B cell (primary cell): ENCODE measurements at regions not wholly inside any gene's neighbourhood (a gene's known extent, or its start where the extent isn't known, plus 50 kb on each side); places are given as distances from the start of the nearest gene placed in this dataset.

ENCODE experiments used
- ATAC-seq: fragments of 200-7000 bp; cut with Tn5 transposase; one replicate; pipeline ENCODE4 v1.10.0; 2021; ENCODE audit warnings: low read depth, mild to moderate bottlenecking, moderate number of reproducible peaks, moderate library complexity
- CTCF ChIA-PET: fragments of 350-600 bp; sonication (Branson Sonifier 250); formaldehyde crosslinking; loops from one replicate; lab custom pipeline; 2021; ENCODE audit warnings: antibody characterized with exemption, inconsistent platforms; lab: Charles Lee
- POLR2A ChIA-PET: fragments of 350-600 bp; sonication (Branson Sonifier 250); formaldehyde crosslinking; loops from one replicate; lab custom pipeline; 2021; ENCODE audit warnings: antibody characterized with exemption; lab: Charles Lee
- DNase-seq: peaks from one replicate; pipeline ENCODE4 v3.0.0; 2013
- H2AFZ ChIP-seq: 2 replicates; pipeline ENCODE4 v1.6.1; 2012; ENCODE audit warnings: mild to moderate bottlenecking, low read depth, low read length; ENCODE audit not compliant: insufficient read depth, poor library complexity, severe bottlenecking
- H3K27ac ChIP-seq, 2 donors: 1 replicate in 1 of 2; 2 replicates in 1 of 2; pipeline ENCODE4 v1.5.1; 2012 to 2013; ENCODE audit warnings: low read length in 2 of 2, mild to moderate bottlenecking in 2 of 2, moderate library complexity in 1 of 2
- H3K27me3 ChIP-seq, 4 experiments: fragments of 200-600 bp in 1 of 4; sonication (generic) in 1 of 4; replicated peaks in 1 of 4; 1 replicate in 2 of 4; 2 replicates in 2 of 4; pipeline versions ENCODE4 v1.6.1 to v1.7.0; 2013 to 2016; ENCODE audit warnings: low read length in 3 of 4, mild to moderate bottlenecking in 2 of 4, mixed read lengths in 1 of 4, moderate library complexity in 1 of 4; ENCODE audit not compliant: insufficient read depth in 4 of 4, control insufficient read depth in 3 of 4; ENCODE audit errors: control extremely low read depth in 1 of 4
- H3K36me3 ChIP-seq, 2 experiments: replicated peaks in 1 of 2; 1 replicate in 1 of 2; 2 replicates in 1 of 2; pipeline versions ENCODE4 v1.6.1 to v1.7.1; 2013; ENCODE audit warnings: low read length in 1 of 2; ENCODE audit not compliant: insufficient read depth in 2 of 2, control insufficient read depth in 1 of 2; ENCODE audit errors: control extremely low read depth in 1 of 2, extremely low read depth in 1 of 2
- H3K4me1 ChIP-seq, 2 donors: fragments of 200-600 bp in 1 of 2; sonication (generic) in 1 of 2; 1 replicate in 1 of 2; 2 replicates in 1 of 2; pipeline versions ENCODE4 v1.5.1 to v1.6.1; 2013 to 2017; ENCODE audit warnings: low read length in 2 of 2; ENCODE audit not compliant: control insufficient read depth in 2 of 2, insufficient read depth in 2 of 2
- H3K4me2 ChIP-seq: replicated peaks from 2 replicates; pipeline ENCODE3; 2012; ENCODE audit warnings: mild to moderate bottlenecking, low read depth, low read length; ENCODE audit not compliant: poor library complexity, severe bottlenecking
- H3K4me3 ChIP-seq, 5 experiments: fragments of 200-600 bp in 1 of 5; sonication (generic) in 1 of 5; 1 replicate in 3 of 5; 2 replicates in 2 of 5; pipeline versions ENCODE4 v1.5.1 to v1.7.0; 2011 to 2016; ENCODE audit warnings: low read length in 4 of 5, mild to moderate bottlenecking in 4 of 5, low read depth in 2 of 5, control low read depth in 1 of 5, moderate library complexity in 1 of 5; ENCODE audit not compliant: insufficient read depth in 1 of 5; ENCODE audit errors: control extremely low read depth in 1 of 5, extremely low read depth in 1 of 5
- H3K79me2 ChIP-seq: fragments of 200-600 bp; sonication (generic); one replicate; pipeline ENCODE4 v1.6.0; 2016; ENCODE audit warnings: low read length; ENCODE audit not compliant: control insufficient read depth, insufficient read depth
- H3K9ac ChIP-seq: fragments of 200-600 bp; sonication (generic); 2 replicates; pipeline ENCODE4 v1.6.1; 2017; ENCODE audit warnings: mild to moderate bottlenecking, low read length, moderate library complexity
- H3K9me3 ChIP-seq, 3 donors: one replicate each; pipeline versions ENCODE4 v1.6.1 to v1.7.1; 2013; ENCODE audit warnings: low read length in 2 of 3; ENCODE audit not compliant: control insufficient read depth in 2 of 3, insufficient read depth in 1 of 3; ENCODE audit errors: control extremely low read depth in 1 of 3
- H4K20me1 ChIP-seq: 2 replicates; pipeline ENCODE4 v1.6.0; 2012; ENCODE audit warnings: mild to moderate bottlenecking, low read length; ENCODE audit not compliant: insufficient read depth, control insufficient read depth, poor library complexity, severe bottlenecking
- H3K27ac Mint-ChIP-seq: one replicate; pipeline ENCODE4 v1.8.0; 2021; ENCODE audit warnings: mixed read lengths
- H3K27me3 Mint-ChIP-seq: one replicate; pipeline ENCODE4 v1.8.0; 2021; ENCODE audit warnings: mixed read lengths
- H3K4me1 Mint-ChIP-seq: one replicate; pipeline ENCODE4 v1.8.0; 2021; ENCODE audit warnings: mixed read lengths
- H3K4me3 Mint-ChIP-seq: one replicate; pipeline ENCODE4 v1.8.0; 2021; ENCODE audit warnings: mixed read lengths
- H3K9me3 Mint-ChIP-seq: one replicate; pipeline ENCODE4 v1.8.0; 2022; ENCODE audit warnings: mixed read lengths; ENCODE audit not compliant: insufficient read depth
- EZH2 ChIP-seq: IDR thresholded peaks from 2 replicates; pipeline ENCODE4 v1.6.1; 2012; ENCODE audit warnings: borderline replicate concordance, low read depth, mild to moderate bottlenecking, moderate library complexity, low read length; ENCODE audit not compliant: insufficient read depth, poor library complexity, severe bottlenecking
- WGBS: methylation state at CpG from one replicate; pipeline ENCODE4 v1.1.5; 2013; ENCODE audit warnings: missing lambda C conversion rate; ENCODE audit not compliant: insufficient coverage; 5-methylcytosine and 5-hydroxymethylcytosine counted together
- intact Hi-C: fragments of 100-400 bp; cut with micrococcal nuclease; formaldehyde crosslinking; loops from one replicate; pipeline ENCODE4 v1.10.0; 2022
- TF ChIP-seq, protein P1 (sequence below): fragments of 200-600 bp; IDR thresholded peaks from one replicate; pipeline ENCODE4 v1.8.0; 2022; ENCODE audit warnings: antibody characterized with exemption, mild to moderate bottlenecking

DNA sequence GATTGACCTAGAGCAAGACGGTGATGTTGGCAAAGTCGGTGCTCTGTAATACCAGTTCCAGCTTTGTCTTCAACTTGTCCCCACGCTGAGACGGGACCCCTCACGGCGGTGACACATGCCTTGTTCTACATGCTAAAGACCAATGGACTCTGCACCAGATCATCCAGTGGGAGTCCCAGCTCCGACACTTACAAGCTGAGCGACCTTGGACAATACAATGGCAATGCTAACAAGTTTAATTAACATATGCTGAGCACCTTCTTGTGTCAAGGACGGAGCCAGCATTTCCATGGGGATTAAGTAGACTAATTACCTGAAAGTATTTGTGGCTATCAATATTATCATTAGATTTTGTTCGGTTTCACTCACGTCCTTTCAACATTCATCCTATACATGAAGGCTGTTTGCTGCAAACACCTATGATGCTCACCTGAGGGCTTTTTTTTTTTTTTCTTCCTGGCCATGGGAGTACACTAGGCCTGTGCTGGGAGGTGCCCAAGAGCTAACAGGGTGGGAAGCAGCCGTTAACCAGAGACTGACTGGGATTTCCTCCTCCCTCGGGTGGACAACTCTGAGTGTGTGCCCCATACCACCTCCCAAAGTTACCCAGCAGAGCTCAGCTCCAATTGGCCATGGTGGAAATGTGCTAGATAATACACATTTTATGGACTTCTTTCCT, 308.6 kb upstream of the ZFHX3 start:
- Histone ChIP-seq H3K4me1 (no peaks in the 10 kb centered on the region), H3K9ac (no peak overlapping the region), H3K79me2 (no peaks in the 10 kb centered on the region), H3K36me3 (no peaks in the 10 kb centered on the region), H2AFZ (no peak overlapping the region), H3K4me2 (no peak overlapping the region), H4K20me1 (no peaks in the 10 kb centered on the region), H3K27ac (no peak overlapping the region), H3K4me3 (no peak overlapping the region), H3K9me3 (no peaks in the 10 kb centered on the region), H3K27me3 (no peaks in the 10 kb centered on the region)
- CTCF ChIA-PET = no interaction called here
- H3K27me3 Mint-ChIP-seq = peaks cover 8% of the 10 kb centered on the region
- WGBS = 93% methylated on average over 7 of the region's 13 CpGs
- TF ChIP-seq, protein P1, sequence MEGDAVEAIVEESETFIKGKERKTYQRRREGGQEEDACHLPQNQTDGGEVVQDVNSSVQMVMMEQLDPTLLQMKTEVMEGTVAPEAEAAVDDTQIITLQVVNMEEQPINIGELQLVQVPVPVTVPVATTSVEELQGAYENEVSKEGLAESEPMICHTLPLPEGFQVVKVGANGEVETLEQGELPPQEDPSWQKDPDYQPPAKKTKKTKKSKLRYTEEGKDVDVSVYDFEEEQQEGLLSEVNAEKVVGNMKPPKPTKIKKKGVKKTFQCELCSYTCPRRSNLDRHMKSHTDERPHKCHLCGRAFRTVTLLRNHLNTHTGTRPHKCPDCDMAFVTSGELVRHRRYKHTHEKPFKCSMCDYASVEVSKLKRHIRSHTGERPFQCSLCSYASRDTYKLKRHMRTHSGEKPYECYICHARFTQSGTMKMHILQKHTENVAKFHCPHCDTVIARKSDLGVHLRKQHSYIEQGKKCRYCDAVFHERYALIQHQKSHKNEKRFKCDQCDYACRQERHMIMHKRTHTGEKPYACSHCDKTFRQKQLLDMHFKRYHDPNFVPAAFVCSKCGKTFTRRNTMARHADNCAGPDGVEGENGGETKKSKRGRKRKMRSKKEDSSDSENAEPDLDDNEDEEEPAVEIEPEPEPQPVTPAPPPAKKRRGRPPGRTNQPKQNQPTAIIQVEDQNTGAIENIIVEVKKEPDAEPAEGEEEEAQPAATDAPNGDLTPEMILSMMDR = no peak
- no peak for TF ChIP-seq EZH2
- intact Hi-C loops = no loop called here
- H3K9me3 Mint-ChIP-seq = no peaks in the 10 kb centered on the region
- H3K4me3 Mint-ChIP-seq = no peak overlapping the region
- H3K27ac Mint-ChIP-seq = no peak overlapping the region
- POLR2A ChIA-PET = no interaction called here
- ATAC-seq (no peak), DNase-seq (no peak)
- H3K4me1 Mint-ChIP-seq = no peaks in the 10 kb centered on the region

DNA sequence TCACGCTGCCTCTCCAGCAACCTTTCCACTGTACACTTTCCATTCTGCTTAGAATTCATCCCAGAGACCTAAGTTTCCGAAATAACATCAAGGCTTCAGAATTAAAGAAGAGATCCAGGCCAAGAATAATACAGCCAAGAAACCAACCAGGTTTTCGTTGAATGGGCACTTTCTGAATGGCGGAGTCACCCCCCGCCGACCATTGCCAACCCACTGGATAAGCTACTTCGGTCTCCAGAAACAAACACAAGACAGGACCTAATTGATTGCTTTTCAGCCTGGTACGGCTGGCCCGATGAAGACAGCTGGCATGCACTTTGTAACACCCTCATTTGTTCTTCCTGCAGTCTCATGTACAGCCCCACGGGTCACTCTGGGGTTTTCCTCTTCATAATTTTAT, 308.1 kb upstream of the ZFHX3 start:
- no peak overlapping the region for H3K4me3 ChIP-seq
- H3K79me2 ChIP-seq = no peaks in the 10 kb centered on the region
- no peak overlapping the region for H3K9ac ChIP-seq
- no peak overlapping the region for H2AFZ ChIP-seq
- H3K4me2 ChIP-seq = no peak overlapping the region
- WGBS = 95% methylated on average over 10 of the region's 10 CpGs
- ChIA-PET CTCF (no interaction called here), POLR2A (no interaction called here)
- ATAC-seq = no peak
- no peak for DNase-seq
- no peaks in the 10 kb centered on the region for H3K4me1 Mint-ChIP-seq
- TF ChIP-seq, protein P1 = no peak
- TF ChIP-seq EZH2 = no peak
- no peaks in the 10 kb centered on the region for H3K4me1 ChIP-seq
- H3K36me3 ChIP-seq = no peaks in the 10 kb centered on the region
- no peaks in the 10 kb centered on the region for H4K20me1 ChIP-seq
- no peaks in the 10 kb centered on the region for H3K9me3 ChIP-seq
- H3K9me3 Mint-ChIP-seq = no peaks in the 10 kb centered on the region
- H3K27me3 ChIP-seq = no peaks in the 10 kb centered on the region
- peaks cover 8% of the 10 kb centered on the region for H3K27me3 Mint-ChIP-seq
- no peak overlapping the region for H3K27ac ChIP-seq
- no peak overlapping the region for H3K4me3 Mint-ChIP-seq
- intact Hi-C loops = no loop called here
- no peak overlapping the region for H3K27ac Mint-ChIP-seq
